ENCODE measurements at regions not wholly inside any gene's neighbourhood (a gene's known extent, or its start where the extent isn't known, plus 50 kb on each side); places are given as distances from the start of the nearest gene placed in this dataset.

DNA sequence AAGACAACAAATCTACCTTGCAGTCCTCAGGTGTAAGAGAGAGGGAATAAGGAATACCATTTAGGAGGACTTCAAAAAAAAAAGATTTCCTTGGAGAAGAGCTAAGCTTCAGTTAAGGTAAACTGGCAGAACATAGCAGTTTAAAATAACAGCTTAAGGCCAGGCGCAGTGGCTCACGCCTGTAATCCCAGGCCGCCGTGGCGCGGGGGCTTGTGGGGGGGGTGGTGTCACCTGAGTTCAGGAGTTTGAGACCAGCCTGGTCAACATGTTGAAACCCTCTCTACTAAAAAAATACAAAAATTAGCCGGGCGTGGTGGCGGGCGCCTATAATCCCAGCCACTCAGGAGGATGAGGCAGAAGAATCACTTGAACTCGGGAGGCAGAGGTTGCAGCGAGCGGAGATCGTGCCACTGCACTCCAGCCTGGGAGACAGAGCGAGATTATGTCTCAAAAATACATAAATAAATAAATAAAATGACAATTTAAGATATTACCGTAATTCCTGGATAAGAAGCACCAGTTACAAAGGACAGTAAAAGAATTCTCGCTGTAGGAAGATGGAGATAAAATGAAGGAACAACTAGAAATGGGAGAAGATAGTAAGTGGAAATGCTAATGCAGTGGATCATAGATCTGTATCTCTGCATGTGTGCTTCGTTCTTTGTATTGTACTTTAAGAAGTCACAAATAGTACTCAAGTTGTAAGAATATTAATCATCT lies 1140.2 kb downstream of the NCAM2 start:
- no peak for ATAC-seq

DNA sequence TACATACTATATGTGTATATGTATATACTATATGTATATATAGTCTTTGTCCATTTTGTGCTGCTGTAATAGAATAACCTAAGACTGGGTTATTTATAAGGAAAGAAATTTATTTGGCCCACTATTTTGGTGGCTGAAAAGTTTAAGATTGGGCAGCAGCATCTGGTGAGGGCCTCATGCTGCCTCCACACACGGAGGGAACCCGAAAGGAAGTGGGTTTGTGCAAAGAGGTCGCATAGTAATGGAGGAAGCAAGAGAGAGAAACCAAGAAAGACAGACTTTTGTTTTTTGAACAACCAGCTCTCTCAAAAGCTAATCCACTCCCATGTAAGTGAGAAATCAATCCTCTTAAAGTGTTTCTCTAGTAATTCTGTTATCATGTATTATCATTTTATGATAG lies 1147.3 kb downstream of the NCAM2 start:
- H3K36me3 Mint-ChIP-seq (ENCODE audit: low read depth): no peaks in the 10 kb centered on the region
- ChIA-PET CTCF (no interaction called here), POLR2A (no interaction called here)
- ATAC-seq (no peak), DNase-seq (peak; percentile 7)
- peaks cover 13% of the 10 kb centered on the region for H3K9me3 Mint-ChIP-seq
- TF ChIP-seq, protein P1, sequence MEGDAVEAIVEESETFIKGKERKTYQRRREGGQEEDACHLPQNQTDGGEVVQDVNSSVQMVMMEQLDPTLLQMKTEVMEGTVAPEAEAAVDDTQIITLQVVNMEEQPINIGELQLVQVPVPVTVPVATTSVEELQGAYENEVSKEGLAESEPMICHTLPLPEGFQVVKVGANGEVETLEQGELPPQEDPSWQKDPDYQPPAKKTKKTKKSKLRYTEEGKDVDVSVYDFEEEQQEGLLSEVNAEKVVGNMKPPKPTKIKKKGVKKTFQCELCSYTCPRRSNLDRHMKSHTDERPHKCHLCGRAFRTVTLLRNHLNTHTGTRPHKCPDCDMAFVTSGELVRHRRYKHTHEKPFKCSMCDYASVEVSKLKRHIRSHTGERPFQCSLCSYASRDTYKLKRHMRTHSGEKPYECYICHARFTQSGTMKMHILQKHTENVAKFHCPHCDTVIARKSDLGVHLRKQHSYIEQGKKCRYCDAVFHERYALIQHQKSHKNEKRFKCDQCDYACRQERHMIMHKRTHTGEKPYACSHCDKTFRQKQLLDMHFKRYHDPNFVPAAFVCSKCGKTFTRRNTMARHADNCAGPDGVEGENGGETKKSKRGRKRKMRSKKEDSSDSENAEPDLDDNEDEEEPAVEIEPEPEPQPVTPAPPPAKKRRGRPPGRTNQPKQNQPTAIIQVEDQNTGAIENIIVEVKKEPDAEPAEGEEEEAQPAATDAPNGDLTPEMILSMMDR (IDR thresholded peaks at IDR 0.05): no peak
- no peaks in the 10 kb centered on the region for H3K27me3 Mint-ChIP-seq
- no peak overlapping the region for H3K27ac Mint-ChIP-seq
- intact Hi-C loops (cut with micrococcal nuclease): no loop called here
- no peak overlapping the region for H3K4me3 Mint-ChIP-seq
- H3K4me1 Mint-ChIP-seq (ENCODE audit: low read depth): no peaks in the 10 kb centered on the region

More for the DNA sequence above, 1140.2 kb downstream of the NCAM2 start:
- Mint-ChIP-seq H3K4me3 (no peak overlapping the region), H3K4me1 (ENCODE audit: low read depth) (no peaks in the 10 kb centered on the region), H3K36me3 (ENCODE audit: low read depth) (no peaks in the 10 kb centered on the region), H3K27ac (no peak overlapping the region), H3K9me3 (no peaks in the 10 kb centered on the region), H3K27me3 (no peaks in the 10 kb centered on the region)
- POLR2A ChIA-PET: no interaction called here
- CTCF ChIA-PET: no interaction called here
- DNase-seq: no peak
- intact Hi-C loops (cut with micrococcal nuclease): no loop called here
- TF ChIP-seq, protein P1 (IDR thresholded peaks at IDR 0.05): no peak

DNA sequence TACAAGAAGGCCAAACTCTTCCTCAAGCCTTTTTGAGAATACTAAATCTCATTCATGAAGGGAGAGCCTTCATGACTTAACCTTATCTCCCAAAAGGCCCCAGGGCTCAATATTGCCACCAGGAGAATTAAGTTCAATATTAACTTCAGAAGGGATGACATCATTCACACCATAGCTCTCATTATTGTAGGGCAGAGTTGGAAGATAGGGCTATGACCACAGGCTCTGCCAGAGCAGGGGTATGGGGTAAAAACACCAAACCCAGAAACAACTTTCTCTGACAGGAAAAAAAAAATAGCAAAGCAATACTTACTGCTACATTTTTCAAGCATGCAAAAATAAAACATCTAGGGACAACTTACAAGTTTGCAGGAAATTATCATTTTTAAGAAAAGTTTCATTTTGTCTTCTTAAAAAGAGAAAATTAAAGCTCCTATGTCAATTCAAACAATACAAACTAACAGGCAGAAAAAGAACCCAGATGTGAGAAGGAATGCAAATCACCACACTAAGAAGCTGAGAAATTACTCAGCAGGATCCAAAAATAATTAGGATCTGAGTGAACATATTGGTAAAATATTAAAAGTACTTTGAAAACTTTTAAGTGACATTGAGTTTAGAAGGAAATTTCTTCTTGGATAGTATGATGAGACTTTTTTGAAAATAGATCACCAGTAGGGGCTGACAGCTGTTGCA lies 1156.5 kb downstream of the NCAM2 start:
- ATAC-seq (no peak), DNase-seq (no peak)
- ChIA-PET CTCF (no interaction called here), POLR2A (no interaction called here)
- Mint-ChIP-seq H3K9me3 (peaks cover 2% of the 10 kb centered on the region), H3K27me3 (no peaks in the 10 kb centered on the region), H3K4me3 (no peak overlapping the region), H3K36me3 (ENCODE audit: low read depth) (no peaks in the 10 kb centered on the region), H3K27ac (no peak overlapping the region), H3K4me1 (ENCODE audit: low read depth) (no peaks in the 10 kb centered on the region)
- intact Hi-C loops (cut with micrococcal nuclease): no loop called here
- TF ChIP-seq, protein P1 (IDR thresholded peaks at IDR 0.05): no peak

DNA sequence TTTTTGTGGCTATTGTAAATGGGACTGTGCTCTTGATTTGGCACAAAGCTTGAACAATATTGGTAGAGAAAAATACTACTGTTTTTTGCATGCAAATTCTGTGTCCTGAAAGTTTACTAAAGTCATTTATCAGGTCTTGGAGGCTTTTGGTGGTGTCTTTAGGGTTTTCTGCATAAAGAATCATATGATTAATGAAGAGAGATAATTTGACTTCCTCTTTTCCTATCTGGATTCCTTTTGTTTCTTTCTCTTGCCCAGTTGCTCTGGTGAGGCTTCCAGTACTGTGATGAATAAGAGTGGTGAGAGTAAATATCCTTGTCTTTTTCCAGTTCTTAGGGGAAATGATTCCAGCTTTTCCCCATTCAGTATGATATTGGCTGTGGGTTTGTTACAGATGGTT lies 1166.7 kb downstream of the NCAM2 start:
- ATAC-seq (no peak), DNase-seq (no peak)
- TF ChIP-seq, protein P1 (IDR thresholded peaks at IDR 0.05): no peak
- no peaks in the 10 kb centered on the region for H3K36me3 Mint-ChIP-seq (ENCODE audit: low read depth)
- peaks cover 5% of the 10 kb centered on the region for H3K9me3 Mint-ChIP-seq
- H3K27ac Mint-ChIP-seq: no peak overlapping the region
- no peak overlapping the region for H3K4me3 Mint-ChIP-seq
- POLR2A ChIA-PET: no interaction called here
- CTCF ChIA-PET: no interaction called here
- no peaks in the 10 kb centered on the region for H3K27me3 Mint-ChIP-seq
- H3K4me1 Mint-ChIP-seq (ENCODE audit: low read depth): no peaks in the 10 kb centered on the region
- intact Hi-C loops (cut with micrococcal nuclease): no loop called here

DNA sequence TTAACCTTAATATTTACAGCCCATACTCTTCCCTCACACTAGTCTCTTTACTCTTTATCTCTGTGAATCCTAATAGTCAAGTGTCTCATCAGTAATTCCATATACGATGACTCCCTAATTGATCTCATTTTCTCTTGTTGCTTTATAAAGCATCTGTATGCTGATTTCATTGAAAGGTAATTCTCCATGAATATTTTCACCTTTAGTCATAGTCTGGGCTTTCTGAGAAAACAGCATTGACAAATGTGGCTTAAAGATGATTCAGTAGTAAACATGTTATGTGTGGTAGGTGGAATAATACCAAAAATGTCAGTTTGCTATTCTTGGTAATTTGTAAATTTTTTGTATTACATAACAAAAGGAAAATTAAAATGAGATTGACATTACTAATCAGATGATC lies 1176.5 kb downstream of the NCAM2 start:
- Mint-ChIP-seq H3K27ac (no peak overlapping the region), H3K4me1 (ENCODE audit: low read depth) (no peaks in the 10 kb centered on the region), H3K4me3 (no peak overlapping the region), H3K36me3 (ENCODE audit: low read depth) (no peaks in the 10 kb centered on the region), H3K9me3 (peaks cover 4% of the 10 kb centered on the region), H3K27me3 (no peaks in the 10 kb centered on the region)
- ATAC-seq (no peak), DNase-seq (no peak)
- TF ChIP-seq, protein P1 (IDR thresholded peaks at IDR 0.05): no peak
- CTCF ChIA-PET: no interaction called here
- intact Hi-C loops (cut with micrococcal nuclease): no loop called here
- POLR2A ChIA-PET: no interaction called here
